Nephron (organoid): ENCODE measurements at regions not wholly inside any gene's neighbourhood (a gene's known extent, or its start where the extent isn't known, plus 50 kb on each side); places are given as distances from the start of the nearest gene placed in this dataset.
A peak's percentile ranks its signal among the peaks of the same experiment; 100 is the strongest.
"Not testable (repeated sequence)": the region's sequence is repeated elsewhere in the genome, so short reads cannot be mapped to it uniquely, and the experiment has no call there.

Source experiments
- H3K27ac Mint-ChIP-seq, 3 experiments: 2 replicates each; pipeline ENCODE4 v1.8.0; 2020; ENCODE audit warnings: mixed read lengths in 3 of 3, mild to moderate bottlenecking in 2 of 3, moderate library complexity in 1 of 3
- H3K27me3 Mint-ChIP-seq: 2 replicates; pipeline ENCODE4 v1.8.0; 2021; ENCODE audit warnings: low read depth, mild to moderate bottlenecking, moderate library complexity, mixed read lengths
- H3K36me3 Mint-ChIP-seq: 2 replicates; pipeline ENCODE4 v1.8.0; 2020; ENCODE audit warnings: low read depth, mixed read lengths
- H3K4me1 Mint-ChIP-seq: 2 replicates; pipeline ENCODE4 v1.8.0; 2020; ENCODE audit warnings: mixed read lengths
- H3K4me3 Mint-ChIP-seq, 3 experiments: 2 replicates each; pipeline ENCODE4 v1.8.0; 2020; ENCODE audit warnings: mild to moderate bottlenecking in 3 of 3, mixed read lengths in 3 of 3, moderate library complexity in 2 of 3
- H3K9me3 Mint-ChIP-seq: 2 replicates; pipeline ENCODE4 v1.8.0; 2020; ENCODE audit warnings: mixed read lengths
- TF ChIP-seq, protein P1 (sequence below), 3 experiments: fragments of 200-600 bp; sonication (generic); IDR thresholded peaks; one replicate each; pipeline ENCODE4 v1.5.0; 2021; ENCODE audit warnings: antibody characterized with exemption in 3 of 3; ENCODE audit not compliant: unreplicated experiment in 3 of 3

- Mint-ChIP-seq H3K4me1 (peaks cover 10% of the 10 kb centered on the region), H3K27ac (no peak overlapping the region), H3K4me3 (no peak overlapping the region), H3K9me3 (peaks cover 10% of the 10 kb centered on the region), H3K27me3 (no peaks in the 10 kb centered on the region), H3K36me3 (no peaks in the 10 kb centered on the region)
- TF ChIP-seq, protein P1, sequence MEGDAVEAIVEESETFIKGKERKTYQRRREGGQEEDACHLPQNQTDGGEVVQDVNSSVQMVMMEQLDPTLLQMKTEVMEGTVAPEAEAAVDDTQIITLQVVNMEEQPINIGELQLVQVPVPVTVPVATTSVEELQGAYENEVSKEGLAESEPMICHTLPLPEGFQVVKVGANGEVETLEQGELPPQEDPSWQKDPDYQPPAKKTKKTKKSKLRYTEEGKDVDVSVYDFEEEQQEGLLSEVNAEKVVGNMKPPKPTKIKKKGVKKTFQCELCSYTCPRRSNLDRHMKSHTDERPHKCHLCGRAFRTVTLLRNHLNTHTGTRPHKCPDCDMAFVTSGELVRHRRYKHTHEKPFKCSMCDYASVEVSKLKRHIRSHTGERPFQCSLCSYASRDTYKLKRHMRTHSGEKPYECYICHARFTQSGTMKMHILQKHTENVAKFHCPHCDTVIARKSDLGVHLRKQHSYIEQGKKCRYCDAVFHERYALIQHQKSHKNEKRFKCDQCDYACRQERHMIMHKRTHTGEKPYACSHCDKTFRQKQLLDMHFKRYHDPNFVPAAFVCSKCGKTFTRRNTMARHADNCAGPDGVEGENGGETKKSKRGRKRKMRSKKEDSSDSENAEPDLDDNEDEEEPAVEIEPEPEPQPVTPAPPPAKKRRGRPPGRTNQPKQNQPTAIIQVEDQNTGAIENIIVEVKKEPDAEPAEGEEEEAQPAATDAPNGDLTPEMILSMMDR (IDR thresholded peaks at IDR 0.05; ENCODE audit: unreplicated experiment in 3 of 3) = no peak
Measured at GRCh38 chr2:105486762-105487141, 87.9 kb upstream of the FHL2 start.

DNA sequence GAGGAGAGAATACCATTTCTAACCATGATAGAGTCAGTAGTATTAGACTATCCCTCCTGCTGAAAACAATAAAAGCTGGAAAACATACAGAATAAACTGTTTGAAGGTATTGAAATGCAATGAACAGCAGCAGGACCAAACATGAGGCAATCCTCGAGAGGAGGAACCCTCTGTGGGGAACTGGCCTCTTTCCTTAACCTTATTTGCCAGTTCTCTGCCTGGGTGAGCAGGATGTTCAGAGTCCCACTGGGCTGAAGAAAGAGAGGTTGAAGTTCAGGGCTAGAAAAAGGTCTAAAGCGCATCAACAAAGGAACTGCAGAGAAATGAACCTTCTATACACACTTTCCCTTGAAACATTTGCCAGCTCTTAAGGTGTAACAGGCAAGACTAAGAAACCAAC lies 79.8 kb upstream of the FHL2 start:
- H3K27me3 Mint-ChIP-seq = peaks cover 7% of the 10 kb centered on the region
- peak overlapping the region in 1 of 3 experiments; percentile 81 for H3K27ac Mint-ChIP-seq
- H3K9me3 Mint-ChIP-seq = peaks cover 6% of the 10 kb centered on the region
- no peak overlapping the region for H3K4me3 Mint-ChIP-seq
- H3K36me3 Mint-ChIP-seq = no peaks in the 10 kb centered on the region
- no peaks in the 10 kb centered on the region for H3K4me1 Mint-ChIP-seq
- TF ChIP-seq, protein P1 (IDR thresholded peaks at IDR 0.05; ENCODE audit: unreplicated experiment in 3 of 3) = no peak

DNA sequence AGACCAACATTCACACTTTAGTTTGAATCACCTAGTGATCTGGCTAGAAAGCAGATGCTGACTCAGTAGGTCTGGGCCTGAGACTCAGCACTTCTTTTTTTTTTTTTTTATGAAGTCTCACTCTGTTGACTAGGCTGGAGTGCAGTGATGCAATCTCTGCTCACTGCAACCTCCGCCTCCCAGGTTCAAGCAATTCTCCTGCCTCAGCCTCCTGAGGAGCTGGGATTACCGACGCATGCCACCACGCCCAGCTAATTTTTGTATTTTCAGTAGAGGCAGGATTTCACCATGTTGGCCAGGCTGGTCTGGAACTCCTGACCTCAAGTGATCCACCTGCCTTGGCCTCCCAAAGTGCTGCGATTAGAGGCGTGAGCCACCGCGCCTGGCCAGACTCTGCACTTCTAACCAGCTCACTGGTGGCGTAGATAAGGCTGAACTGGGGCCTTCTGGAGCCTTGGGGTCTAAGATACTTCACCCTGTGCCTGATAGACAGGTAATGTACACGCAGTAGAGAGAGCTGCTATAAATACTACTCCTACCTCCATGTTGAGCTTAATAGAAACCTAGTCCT lies 78.3 kb upstream of the FHL2 start:
- H3K27me3 Mint-ChIP-seq = peaks cover 13% of the 10 kb centered on the region
- H3K4me3 Mint-ChIP-seq, H3K27ac Mint-ChIP-seq, H3K36me3 Mint-ChIP-seq, H3K4me1 Mint-ChIP-seq, H3K9me3 Mint-ChIP-seq: not testable (repeated sequence)

GRCh38 chr2:105473011-105473410 lies 74.2 kb upstream of the FHL2 start:
- TF ChIP-seq, protein P1 (IDR thresholded peaks at IDR 0.05; ENCODE audit: unreplicated experiment in 3 of 3) = no peak
- H3K4me1 Mint-ChIP-seq = peaks cover 6% of the 10 kb centered on the region
- no peaks in the 10 kb centered on the region for H3K36me3 Mint-ChIP-seq
- no peak overlapping the region for H3K27ac Mint-ChIP-seq
- H3K4me3 Mint-ChIP-seq = no peak overlapping the region
- H3K27me3 Mint-ChIP-seq = peaks cover 10% of the 10 kb centered on the region
- H3K9me3 Mint-ChIP-seq = no peaks in the 10 kb centered on the region

GRCh38 chr2:105470979-105471378 lies 72.1 kb upstream of the FHL2 start:
- peaks cover 10% of the 10 kb centered on the region for H3K27me3 Mint-ChIP-seq
- TF ChIP-seq, protein P1 (IDR thresholded peaks at IDR 0.05; ENCODE audit: unreplicated experiment in 3 of 3) = no peak
- H3K4me1 Mint-ChIP-seq = peaks cover 6% of the 10 kb centered on the region
- H3K36me3 Mint-ChIP-seq = no peaks in the 10 kb centered on the region
- H3K4me3 Mint-ChIP-seq = no peak overlapping the region
- no peak overlapping the region for H3K27ac Mint-ChIP-seq
- no peaks in the 10 kb centered on the region for H3K9me3 Mint-ChIP-seq

GRCh38 chr2:105469781-105470180 lies 70.9 kb upstream of the FHL2 start:
- TF ChIP-seq, protein P1 (IDR thresholded peaks at IDR 0.05; ENCODE audit: unreplicated experiment in 3 of 3) = no peak
- H3K4me3 Mint-ChIP-seq = no peak overlapping the region
- no peak overlapping the region for H3K27ac Mint-ChIP-seq
- no peaks in the 10 kb centered on the region for H3K36me3 Mint-ChIP-seq
- no peaks in the 10 kb centered on the region for H3K9me3 Mint-ChIP-seq
- H3K27me3 Mint-ChIP-seq = peaks cover 10% of the 10 kb centered on the region
- peaks cover 6% of the 10 kb centered on the region for H3K4me1 Mint-ChIP-seq
